ENCODE measurements at regions not wholly inside any gene's neighbourhood (a gene's known extent, or its start where the extent isn't known, plus 50 kb on each side); places are given as distances from the start of the nearest gene placed in this dataset.

- DNase-seq (ENCODE audit: low read depth) = no peak
Measured at GRCh38 chr4:136283977-136284376, 1248.3 kb downstream of the PCDH18 start.

DNA sequence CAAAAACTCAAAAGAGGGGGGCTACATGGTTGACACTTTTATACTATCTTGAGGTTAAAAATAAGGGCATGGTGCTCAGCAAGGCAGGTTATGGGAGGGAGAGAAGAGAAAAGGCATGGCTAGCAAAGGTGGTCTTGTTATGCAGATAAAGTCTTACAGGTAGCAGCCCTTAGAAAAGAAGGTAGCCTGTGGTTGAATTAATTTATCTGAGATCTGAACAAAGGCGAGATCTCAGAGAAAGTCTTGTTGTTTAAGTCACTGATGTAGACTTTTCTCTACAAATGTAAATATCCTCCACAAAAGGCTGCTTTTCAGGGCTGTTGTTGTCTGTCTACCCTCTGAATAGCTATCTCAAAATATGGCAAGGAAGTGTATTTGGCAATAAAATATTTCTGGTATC, 1250.4 kb downstream of the PCDH18 start:
- DNase-seq (ENCODE audit: low read depth) = no peak

GRCh38 chr4:136281307-136281706, 1251.0 kb downstream of the PCDH18 start:
- no peak for DNase-seq (ENCODE audit: low read depth)

- DNase-seq (ENCODE audit: low read depth) = no peak
Measured at GRCh38 chr4:136277741-136278140, 1254.6 kb downstream of the PCDH18 start.

GRCh38 chr4:136246876-136247275, 1285.4 kb downstream of the PCDH18 start:
- DNase-seq (ENCODE audit: low read depth) = no peak

GRCh38 chr4:136241221-136241986, 1290.9 kb downstream of the PCDH18 start:
- peak; percentile 41 for DNase-seq (ENCODE audit: low read depth)

GRCh38 chr4:136227315-136227714, 1305.0 kb downstream of the PCDH18 start:
- no peak for DNase-seq (ENCODE audit: low read depth)

GRCh38 chr4:136219592-136220125, 1312.6 kb downstream of the PCDH18 start:
- DNase-seq (ENCODE audit: low read depth) = no peak

- no peak for DNase-seq (ENCODE audit: low read depth)
Measured at GRCh38 chr4:136203199-136203598, 1329.1 kb downstream of the PCDH18 start.

GRCh38 chr4:136198358-136198757, 1333.9 kb downstream of the PCDH18 start:
- DNase-seq (ENCODE audit: low read depth) = no peak

GRCh38 chr4:136194962-136195361, 1337.3 kb downstream of the PCDH18 start:
- no peak for DNase-seq (ENCODE audit: low read depth)

DNA sequence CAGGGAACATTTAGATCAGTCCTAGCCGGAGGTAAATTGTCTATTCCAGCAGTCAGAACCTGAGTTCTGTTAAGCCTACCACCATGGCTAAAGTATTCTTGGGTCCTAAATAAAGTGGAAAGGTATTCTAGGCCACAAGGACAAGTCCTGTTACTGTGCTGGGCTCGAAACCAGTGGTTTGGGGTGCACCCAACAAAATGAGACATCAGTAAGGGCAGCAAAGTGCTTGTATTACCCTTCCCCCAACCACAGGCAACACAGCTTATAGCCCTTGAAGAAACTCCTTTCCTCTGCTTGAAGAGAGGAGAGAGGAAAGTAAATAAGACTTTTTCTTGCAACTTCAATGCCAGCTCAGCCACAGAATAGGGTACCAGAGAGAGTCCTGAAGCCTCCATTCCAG, 1345.6 kb downstream of the PCDH18 start:
- DNase-seq (ENCODE audit: low read depth) = no peak

GRCh38 chr4:136183513-136183912, 1348.8 kb downstream of the PCDH18 start:
- no peak for DNase-seq (ENCODE audit: low read depth)

DNA sequence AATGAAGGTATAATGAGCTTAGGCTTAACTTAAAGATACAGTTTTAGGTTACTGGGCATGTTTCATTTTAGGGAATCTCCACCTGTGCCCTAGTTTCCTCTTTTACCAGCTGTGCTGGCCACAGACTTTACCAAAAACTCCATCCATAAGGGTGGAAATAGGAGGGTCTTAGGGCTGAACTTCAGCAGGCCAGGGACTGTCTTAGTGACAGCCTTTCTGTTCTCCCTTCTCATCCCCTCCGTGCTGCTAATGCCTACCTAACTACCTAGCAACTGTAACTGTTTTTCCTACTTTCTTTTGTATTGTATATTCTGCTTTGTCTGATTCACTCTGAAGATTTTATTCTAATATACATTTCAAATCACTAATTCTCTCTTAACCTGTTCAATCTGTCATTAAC, 1375.3 kb downstream of the PCDH18 start:
- no peak for DNase-seq (ENCODE audit: low read depth)

DNA sequence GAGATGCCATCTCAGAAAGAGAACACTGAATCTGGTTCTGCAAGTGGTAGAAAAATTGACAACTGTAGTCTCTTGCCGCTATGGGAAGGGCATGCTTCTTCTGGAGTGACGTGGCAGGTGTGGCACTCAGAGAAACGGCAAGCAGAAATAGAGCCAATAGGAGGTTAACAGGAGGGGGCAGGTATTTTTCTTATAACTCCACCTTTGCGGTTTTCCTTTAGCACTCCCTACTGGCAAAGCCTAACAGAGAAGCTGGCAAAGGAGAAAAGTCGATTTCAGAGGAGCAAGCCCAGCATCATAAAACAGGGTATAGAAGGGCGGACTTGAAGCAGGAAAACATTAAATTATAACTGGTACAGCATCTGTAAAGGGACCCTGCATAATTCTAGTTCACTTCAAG, 1382.2 kb downstream of the PCDH18 start:
- no peak for DNase-seq (ENCODE audit: low read depth)

DNA sequence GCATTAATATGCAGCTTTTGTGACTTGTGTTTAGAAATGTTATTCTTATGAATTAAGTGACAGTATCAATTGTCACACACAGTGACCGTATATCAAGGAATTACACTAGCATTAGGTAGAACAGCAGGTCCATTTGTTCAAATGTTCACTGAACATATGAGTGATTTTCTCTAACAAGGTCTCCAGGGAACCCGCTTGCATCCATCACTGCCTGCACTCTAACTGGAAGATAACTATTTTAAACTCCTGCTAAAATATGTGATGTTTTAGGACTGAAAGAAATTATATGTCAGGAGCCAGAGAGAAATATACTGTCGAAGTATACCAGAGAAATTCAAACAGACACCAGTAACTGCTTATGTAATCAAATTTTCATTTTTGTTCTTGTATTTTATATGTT, 1395.7 kb downstream of the PCDH18 start:
- DNase-seq (ENCODE audit: low read depth) = no peak

- no peak for DNase-seq (ENCODE audit: low read depth)
Measured at GRCh38 chr4:136124251-136124745, 1408.0 kb downstream of the PCDH18 start.

DNA sequence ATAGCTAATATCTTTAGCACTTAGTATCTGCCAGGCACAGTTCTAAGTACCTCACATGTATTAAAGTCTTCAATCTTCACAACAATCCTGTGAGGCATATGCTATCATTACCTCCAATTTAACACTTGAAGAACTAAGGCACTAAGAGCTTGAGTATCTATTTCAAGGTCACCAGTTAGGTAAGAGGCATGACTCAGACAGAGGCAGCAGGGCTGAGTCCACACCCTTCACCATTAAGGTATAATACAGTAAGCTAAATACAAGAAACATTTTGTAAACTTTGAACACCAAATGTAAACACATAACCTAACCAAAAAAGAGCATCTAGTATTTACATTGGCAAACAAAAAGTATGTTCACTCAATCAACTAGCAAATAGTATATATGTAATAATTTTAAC, 1410.9 kb downstream of the PCDH18 start:
- DNase-seq (ENCODE audit: low read depth) = no peak

GRCh38 chr4:136113921-136114320, 1418.4 kb downstream of the PCDH18 start:
- DNase-seq (ENCODE audit: low read depth) = no peak

- DNase-seq (ENCODE audit: low read depth) = no peak
Measured at GRCh38 chr4:136112116-136112515, 1420.2 kb downstream of the PCDH18 start.

DNA sequence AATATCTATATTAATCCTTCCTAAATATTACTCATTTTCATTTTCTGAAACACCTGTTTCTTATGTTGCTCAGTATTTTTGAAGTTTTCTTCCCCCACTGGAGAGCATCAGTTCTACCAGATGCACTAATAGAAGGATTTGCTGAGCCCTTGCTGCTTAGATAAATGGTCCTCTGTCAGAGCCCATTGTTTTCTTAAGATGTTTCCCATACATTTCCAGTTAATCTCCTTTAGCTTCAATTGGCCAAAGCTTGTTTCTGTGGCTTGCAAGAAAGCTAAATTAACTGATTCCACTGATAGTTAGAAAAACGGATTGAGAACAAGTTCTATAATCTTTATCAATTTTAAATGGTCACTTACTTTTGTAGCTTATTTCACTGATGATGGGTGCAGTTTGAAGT, 1425.5 kb downstream of the PCDH18 start:
- no peak for DNase-seq (ENCODE audit: low read depth)

GRCh38 chr4:136103616-136104015, 1428.7 kb downstream of the PCDH18 start:
- DNase-seq (ENCODE audit: low read depth) = no peak

DNA sequence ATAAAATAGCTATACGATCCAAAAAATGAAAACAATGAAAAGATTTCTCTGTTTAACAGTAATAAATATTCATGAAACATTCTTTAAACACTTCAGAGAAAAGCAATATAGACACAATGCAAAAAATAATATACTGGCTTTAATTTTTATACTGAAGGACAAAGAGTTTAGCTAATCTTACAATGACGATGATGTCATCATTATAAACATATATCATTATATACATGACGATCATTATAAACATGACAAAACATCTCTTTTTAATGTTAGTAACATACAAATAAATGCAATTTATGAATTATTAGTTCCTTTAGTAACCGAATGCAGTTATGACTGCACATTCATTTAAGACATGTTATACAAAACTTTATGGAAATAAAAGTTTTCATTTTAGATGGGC, 1434.6 kb downstream of the PCDH18 start:
- DNase-seq (ENCODE audit: low read depth) = no peak

All from non-pigmented ciliary epithelial cell (primary cell).